Activated T-helper 1 cell treated with anti-CD3 and anti-CD28 coated beads, Interleukin-12 subunit alpha, Interleukin-12 subunit beta, Interleukin-2, Interleukin-4 antibody, amounts not matched to agents 30 ng/mL and 10 ng/mL and 1 ng/mL, durations not matched to agents 14 hours and 24 hours and 36 hours (primary cell): ENCODE measurements at regions not wholly inside any gene's neighbourhood (a gene's known extent, or its start where the extent isn't known, plus 50 kb on each side); places are given as distances from the start of the nearest gene placed in this dataset.
A peak's percentile ranks its signal among the peaks of the same experiment; 100 is the strongest.
"Not testable (repeated sequence)": the region's sequence is repeated elsewhere in the genome, so short reads cannot be mapped to it uniquely, and the experiment has no call there.

ENCODE experiments used
- DNase-seq: peaks from one replicate; pipeline ENCODE4 v3.0.0; 2021; ENCODE audit warnings: low spot score
- H3K27ac Mint-ChIP-seq: one replicate; pipeline ENCODE4 v1.8.0; 2021; ENCODE audit warnings: mild to moderate bottlenecking, mixed read lengths
- H3K27me3 Mint-ChIP-seq: one replicate; pipeline ENCODE4 v1.8.0; 2022; ENCODE audit warnings: mild to moderate bottlenecking, moderate library complexity, mixed read lengths; ENCODE audit not compliant: insufficient read depth
- H3K36me3 Mint-ChIP-seq: one replicate; pipeline ENCODE4 v1.8.0; 2021; ENCODE audit warnings: low read depth, mixed read lengths
- H3K4me1 Mint-ChIP-seq: one replicate; pipeline ENCODE4 v1.8.0; 2021; ENCODE audit warnings: low read depth, mixed read lengths
- H3K4me3 Mint-ChIP-seq: one replicate; pipeline ENCODE4 v1.8.0; 2021; ENCODE audit warnings: mild to moderate bottlenecking, moderate library complexity, mixed read lengths
- H3K9me3 Mint-ChIP-seq: one replicate; pipeline ENCODE4 v1.8.0; 2021; ENCODE audit warnings: mixed read lengths
- intact Hi-C: fragments of 100-400 bp; cut with micrococcal nuclease; formaldehyde crosslinking; loops from one replicate; pipeline ENCODE4 v1.15.1; 2024

- DNase-seq, intact Hi-C loops, H3K36me3 Mint-ChIP-seq, H3K27ac Mint-ChIP-seq, H3K9me3 Mint-ChIP-seq: not testable (repeated sequence)
- peaks cover 10% of the 10 kb centered on the region for H3K27me3 Mint-ChIP-seq
- peak overlapping the region; percentile 8 for H3K4me3 Mint-ChIP-seq
- peaks cover 25% of the 10 kb centered on the region for H3K4me1 Mint-ChIP-seq
These were observed 117.7 kb downstream of the UNC93B1 start for GRCh38 chr11:67886207-67886606.

GRCh38 chr11:67885574-67885973 is 118.3 kb downstream of the UNC93B1 start:
- H3K36me3 Mint-ChIP-seq, intact Hi-C loops, H3K9me3 Mint-ChIP-seq, H3K27ac Mint-ChIP-seq, H3K4me3 Mint-ChIP-seq, DNase-seq: not testable (repeated sequence)
- H3K27me3 Mint-ChIP-seq = peaks cover 10% of the 10 kb centered on the region
- peaks cover 25% of the 10 kb centered on the region for H3K4me1 Mint-ChIP-seq

- intact Hi-C loops = not testable (repeated sequence)
These were observed 118.9 kb downstream of the UNC93B1 start for GRCh38 chr11:67884761-67885558.

GRCh38 chr11:67884073-67884757 is 119.7 kb downstream of the UNC93B1 start:
- intact Hi-C loops, H3K9me3 Mint-ChIP-seq, DNase-seq: not testable (repeated sequence)

More at GRCh38 chr11:67884761-67885558, 118.9 kb downstream of the UNC93B1 start:
- peak; percentile 24 for DNase-seq
- H3K4me3 Mint-ChIP-seq = peak overlapping the region; percentile 84
- peak overlapping the region; percentile 93 for H3K27ac Mint-ChIP-seq
- not testable (repeated sequence) for H3K36me3 Mint-ChIP-seq, H3K9me3 Mint-ChIP-seq
- peaks cover 25% of the 10 kb centered on the region for H3K4me1 Mint-ChIP-seq
- peaks cover 10% of the 10 kb centered on the region for H3K27me3 Mint-ChIP-seq

GRCh38 chr11:67882304-67882703 is 121.6 kb downstream of the UNC93B1 start:
- intact Hi-C loops, H3K4me3 Mint-ChIP-seq, H3K27ac Mint-ChIP-seq, H3K9me3 Mint-ChIP-seq, H3K36me3 Mint-ChIP-seq, DNase-seq: not testable (repeated sequence)
- Mint-ChIP-seq H3K4me1 (peaks cover 28% of the 10 kb centered on the region), H3K27me3 (peaks cover 10% of the 10 kb centered on the region)

More at GRCh38 chr11:67884073-67884757, 119.7 kb downstream of the UNC93B1 start:
- H3K27me3 Mint-ChIP-seq = peaks cover 12% of the 10 kb centered on the region
- H3K4me1 Mint-ChIP-seq = peaks cover 25% of the 10 kb centered on the region
- H3K27ac Mint-ChIP-seq = peak overlapping the region; percentile 93
- peak overlapping the region; percentile 84 for H3K4me3 Mint-ChIP-seq
- H3K36me3 Mint-ChIP-seq = not testable (repeated sequence)

GRCh38 chr11:67881836-67882235 is 122.1 kb downstream of the UNC93B1 start:
- H3K4me1 Mint-ChIP-seq = peaks cover 30% of the 10 kb centered on the region
- H3K27ac Mint-ChIP-seq, H3K27me3 Mint-ChIP-seq, DNase-seq, intact Hi-C loops, H3K4me3 Mint-ChIP-seq, H3K36me3 Mint-ChIP-seq, H3K9me3 Mint-ChIP-seq: not testable (repeated sequence)

GRCh38 chr11:67880594-67881196 is 123.2 kb downstream of the UNC93B1 start:
- intact Hi-C loops, H3K4me3 Mint-ChIP-seq, H3K36me3 Mint-ChIP-seq, H3K27ac Mint-ChIP-seq, H3K27me3 Mint-ChIP-seq, DNase-seq, H3K9me3 Mint-ChIP-seq: not testable (repeated sequence)
- H3K4me1 Mint-ChIP-seq = peaks cover 30% of the 10 kb centered on the region

- H3K4me3 Mint-ChIP-seq, intact Hi-C loops, H3K9me3 Mint-ChIP-seq, DNase-seq, H3K36me3 Mint-ChIP-seq, H3K27me3 Mint-ChIP-seq, H3K27ac Mint-ChIP-seq: not testable (repeated sequence)
- H3K4me1 Mint-ChIP-seq = peaks cover 13% of the 10 kb centered on the region
These were observed 125.2 kb downstream of the UNC93B1 start for GRCh38 chr11:67878666-67879065.

- peak overlapping the region; percentile 9 for H3K27ac Mint-ChIP-seq
- H3K4me1 Mint-ChIP-seq, H3K27me3 Mint-ChIP-seq, H3K36me3 Mint-ChIP-seq, intact Hi-C loops, H3K4me3 Mint-ChIP-seq, H3K9me3 Mint-ChIP-seq: not testable (repeated sequence)
- peak; percentile 4 for DNase-seq
These were observed 126.6 kb downstream of the UNC93B1 start for GRCh38 chr11:67877316-67877715.

- DNase-seq, H3K4me1 Mint-ChIP-seq, H3K9me3 Mint-ChIP-seq, intact Hi-C loops, H3K4me3 Mint-ChIP-seq, H3K36me3 Mint-ChIP-seq, H3K27ac Mint-ChIP-seq: not testable (repeated sequence)
- H3K27me3 Mint-ChIP-seq = peaks cover 11% of the 10 kb centered on the region
These were observed 130.7 kb downstream of the UNC93B1 start for GRCh38 chr11:67873223-67873622.

- intact Hi-C loops, H3K4me1 Mint-ChIP-seq, H3K27ac Mint-ChIP-seq, H3K36me3 Mint-ChIP-seq, DNase-seq, H3K9me3 Mint-ChIP-seq, H3K4me3 Mint-ChIP-seq: not testable (repeated sequence)
- peaks cover 14% of the 10 kb centered on the region for H3K27me3 Mint-ChIP-seq
These were observed 132.7 kb downstream of the UNC93B1 start for GRCh38 chr11:67871168-67871567.

- H3K36me3 Mint-ChIP-seq, DNase-seq, H3K4me1 Mint-ChIP-seq, H3K27ac Mint-ChIP-seq, H3K9me3 Mint-ChIP-seq, intact Hi-C loops, H3K4me3 Mint-ChIP-seq: not testable (repeated sequence)
- peaks cover 10% of the 10 kb centered on the region for H3K27me3 Mint-ChIP-seq
These were observed 141.0 kb downstream of the UNC93B1 start for GRCh38 chr11:67862896-67863295.
